Astrocyte (in vitro differentiated cells and primary cell): ENCODE measurements at regions not wholly inside any gene's neighbourhood (a gene's known extent, or its start where the extent isn't known, plus 50 kb on each side); places are given as distances from the start of the nearest gene placed in this dataset.

Experiments
- DNase-seq: peaks from one replicate; pipeline ENCODE4 v3.0.0-alpha.2; 2010; ENCODE audit warnings: low read depth
- FAIRE-seq: peaks from 2 replicates; lab custom pipeline; 2011; peaks lifted over from hg19 to GRCh38; lab: Jason Lieb, UNC
- H2AFZ ChIP-seq: 2 replicates; pipeline ENCODE4 v1.6.0; 2012; ENCODE audit warnings: low read depth, low read length, inconsistent platforms
- H3K27ac ChIP-seq: 2 replicates; pipeline ENCODE4 v1.5.1; 2011; ENCODE audit warnings: low read depth, low read length, inconsistent platforms
- H3K27me3 ChIP-seq: 2 replicates; pipeline ENCODE4 v1.6.0; 2011; ENCODE audit warnings: low read length, inconsistent platforms; ENCODE audit not compliant: insufficient read depth
- H3K36me3 ChIP-seq: 2 replicates; pipeline ENCODE4 v1.5.1; 2011; ENCODE audit warnings: low read length, inconsistent platforms; ENCODE audit not compliant: insufficient read depth
- H3K4me1 ChIP-seq: 2 replicates; pipeline ENCODE4 v1.5.1; 2011; ENCODE audit warnings: low read length, inconsistent platforms; ENCODE audit not compliant: insufficient read depth
- H3K4me2 ChIP-seq: 2 replicates; pipeline ENCODE4 v1.6.0; 2012; ENCODE audit warnings: low read length, inconsistent platforms
- H3K4me3 ChIP-seq: 2 replicates; pipeline ENCODE4 v1.5.1; 2011; ENCODE audit warnings: low read depth, mild to moderate bottlenecking, low read length, inconsistent platforms; ENCODE audit not compliant: insufficient read depth
- H3K79me2 ChIP-seq: 2 replicates; pipeline ENCODE4 v1.6.0; 2012; ENCODE audit warnings: mild to moderate bottlenecking, low read length, inconsistent platforms; ENCODE audit not compliant: insufficient read depth
- H3K9ac ChIP-seq: 2 replicates; pipeline ENCODE4 v1.6.0; 2012; ENCODE audit warnings: mild to moderate bottlenecking, low read length, inconsistent platforms
- H3K9me3 ChIP-seq: 2 replicates; pipeline ENCODE4 v1.5.1; 2012; ENCODE audit warnings: low read depth, mild to moderate bottlenecking, low read length, inconsistent platforms; ENCODE audit not compliant: insufficient read depth
- H4K20me1 ChIP-seq: 2 replicates; pipeline ENCODE4 v1.6.0; 2012; ENCODE audit warnings: low read length, inconsistent platforms; ENCODE audit not compliant: insufficient read depth
- H3K27ac Mint-ChIP-seq: one replicate; pipeline ENCODE4 v1.8.0; 2021; ENCODE audit warnings: mild to moderate bottlenecking, mixed read lengths; ENCODE audit not compliant: unreplicated experiment
- H3K27me3 Mint-ChIP-seq: one replicate; pipeline ENCODE4 v1.8.0; 2021; ENCODE audit warnings: low read depth, mixed read lengths; ENCODE audit not compliant: unreplicated experiment
- H3K36me3 Mint-ChIP-seq: one replicate; pipeline ENCODE4 v1.8.0; 2021; ENCODE audit warnings: low read depth, mixed read lengths; ENCODE audit not compliant: unreplicated experiment
- H3K4me1 Mint-ChIP-seq: one replicate; pipeline ENCODE4 v1.8.0; 2021; ENCODE audit warnings: low read depth, mixed read lengths; ENCODE audit not compliant: unreplicated experiment
- H3K4me3 Mint-ChIP-seq: one replicate; pipeline ENCODE4 v1.8.0; 2021; ENCODE audit warnings: mild to moderate bottlenecking, moderate library complexity, mixed read lengths; ENCODE audit not compliant: unreplicated experiment
- H3K9me3 Mint-ChIP-seq: one replicate; pipeline ENCODE4 v1.8.0; 2021; ENCODE audit warnings: mild to moderate bottlenecking, mixed read lengths; ENCODE audit not compliant: unreplicated experiment
- CTCF ChIP-seq: IDR thresholded peaks from 2 replicates; pipeline ENCODE4 v1.5.1; 2011; ENCODE audit warnings: low read depth, mild to moderate bottlenecking, inconsistent platforms, low read length, moderate library complexity; ENCODE audit not compliant: insufficient read depth
- EZH2 ChIP-seq: IDR thresholded peaks from 2 replicates; pipeline ENCODE4 v1.6.1; 2012; ENCODE audit warnings: mild to moderate bottlenecking, low read length, inconsistent platforms; ENCODE audit not compliant: insufficient read depth

- H3K79me2 ChIP-seq: no peaks in the 10 kb centered on the region
- FAIRE-seq (no peak), DNase-seq (no peak)
- H3K4me2 ChIP-seq: no peak overlapping the region
- H3K27ac ChIP-seq: no peak overlapping the region
- no peaks in the 10 kb centered on the region for H3K36me3 Mint-ChIP-seq
- no peaks in the 10 kb centered on the region for H3K4me1 Mint-ChIP-seq
- TF ChIP-seq CTCF (no peak), EZH2 (no peak)
- H3K9ac ChIP-seq: no peak overlapping the region
- no peaks in the 10 kb centered on the region for H3K4me1 ChIP-seq
- no peaks in the 10 kb centered on the region for H3K27me3 Mint-ChIP-seq
- no peak overlapping the region for H3K4me3 ChIP-seq
- H4K20me1 ChIP-seq: no peaks in the 10 kb centered on the region
- peaks cover 5% of the 10 kb centered on the region for H3K9me3 Mint-ChIP-seq
- no peak overlapping the region for H2AFZ ChIP-seq
- H3K36me3 ChIP-seq: no peaks in the 10 kb centered on the region
- H3K9me3 ChIP-seq: no peaks in the 10 kb centered on the region
- H3K4me3 Mint-ChIP-seq: no peak overlapping the region
- no peaks in the 10 kb centered on the region for H3K27me3 ChIP-seq
- H3K27ac Mint-ChIP-seq: no peak overlapping the region
These were observed 68.0 kb downstream of the CBLN4 start for GRCh38 chr20:55937283-55937682.

GRCh38 chr20:55936209-55936595 is 69.1 kb downstream of the CBLN4 start:
- Histone ChIP-seq H3K27ac (no peak overlapping the region), H3K36me3 (no peaks in the 10 kb centered on the region), H3K79me2 (no peaks in the 10 kb centered on the region), H2AFZ (no peak overlapping the region), H3K4me3 (no peak overlapping the region), H3K9ac (no peak overlapping the region), H3K4me1 (no peaks in the 10 kb centered on the region), H3K27me3 (no peaks in the 10 kb centered on the region), H3K4me2 (no peak overlapping the region), H3K9me3 (no peaks in the 10 kb centered on the region), H4K20me1 (no peaks in the 10 kb centered on the region)
- Mint-ChIP-seq H3K36me3 (no peaks in the 10 kb centered on the region), H3K9me3 (peaks cover 5% of the 10 kb centered on the region), H3K4me1 (no peaks in the 10 kb centered on the region), H3K27me3 (no peaks in the 10 kb centered on the region), H3K4me3 (no peak overlapping the region), H3K27ac (no peak overlapping the region)
- TF ChIP-seq EZH2: no peak
- TF ChIP-seq CTCF: no peak
- DNase-seq (no peak), FAIRE-seq (no peak)

DNA sequence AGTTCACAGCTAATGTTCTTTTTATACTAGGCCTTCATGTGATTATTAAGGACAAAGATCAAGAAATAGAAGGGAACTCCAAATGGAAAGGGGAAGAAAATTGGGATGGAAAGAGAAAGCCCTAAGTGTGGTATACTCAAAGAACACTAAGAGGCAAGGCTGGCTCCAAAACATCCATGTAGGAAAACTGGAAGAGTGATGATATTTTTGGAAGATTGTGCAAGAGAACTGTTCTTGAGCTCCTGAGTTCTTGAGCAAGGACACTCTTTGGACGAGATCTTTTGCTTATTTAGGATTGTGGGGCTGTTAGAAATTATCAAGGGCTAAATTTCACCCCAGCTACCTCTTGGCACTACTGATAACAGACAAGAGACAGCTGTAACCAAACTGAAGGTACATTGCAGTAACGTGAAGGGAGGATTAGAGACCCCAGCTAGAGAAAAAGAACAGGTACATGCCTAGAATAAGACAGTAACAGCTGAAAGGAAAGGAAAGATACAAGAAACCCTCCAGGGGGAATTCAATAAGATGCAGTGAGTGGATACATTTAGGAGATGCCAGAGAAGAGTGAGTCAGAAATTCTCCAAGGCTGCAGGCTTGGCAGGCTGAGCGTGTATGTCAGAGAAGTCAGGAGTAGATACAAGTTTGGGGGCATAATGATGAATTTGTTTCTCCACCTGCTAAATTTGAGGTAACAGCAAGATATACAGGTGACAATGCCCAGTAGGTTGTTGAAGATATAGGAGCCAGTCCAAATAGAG is 69.7 kb downstream of the CBLN4 start:
- Mint-ChIP-seq H3K36me3 (no peaks in the 10 kb centered on the region), H3K4me1 (no peaks in the 10 kb centered on the region), H3K27ac (no peak overlapping the region), H3K27me3 (no peaks in the 10 kb centered on the region), H3K9me3 (peaks cover 5% of the 10 kb centered on the region), H3K4me3 (no peak overlapping the region)
- Histone ChIP-seq H3K79me2 (no peaks in the 10 kb centered on the region), H2AFZ (no peak overlapping the region), H4K20me1 (no peaks in the 10 kb centered on the region), H3K4me2 (no peak overlapping the region), H3K27ac (no peak overlapping the region), H3K9ac (no peak overlapping the region), H3K27me3 (no peaks in the 10 kb centered on the region), H3K4me1 (no peaks in the 10 kb centered on the region), H3K4me3 (no peak overlapping the region), H3K9me3 (no peaks in the 10 kb centered on the region), H3K36me3 (no peaks in the 10 kb centered on the region)
- FAIRE-seq: no peak
- TF ChIP-seq CTCF (no peak), EZH2 (no peak)
- DNase-seq: no peak
